KMS-11 (cell line): ENCODE measurements at regions not wholly inside any gene's neighbourhood (a gene's known extent, or its start where the extent isn't known, plus 50 kb on each side); places are given as distances from the start of the nearest gene placed in this dataset.

Experiments
- H2AFZ ChIP-seq: fragments of 200-600 bp; sonication (generic); 2 replicates; pipeline ENCODE4 v1.6.1; 2016; ENCODE audit warnings: antibody characterized with exemption, mixed run types, low read depth
- H3K27ac ChIP-seq: fragments of 200-600 bp; sonication (generic); 2 replicates; pipeline ENCODE4 v1.6.1; 2016; ENCODE audit warnings: mild to moderate bottlenecking, mixed run types
- H3K27me3 ChIP-seq: fragments of 200-600 bp; sonication (generic); 2 replicates; pipeline ENCODE4 v1.6.1; 2017; ENCODE audit warnings: mild to moderate bottlenecking, low read depth, mixed run types, moderate library complexity; ENCODE audit not compliant: insufficient read depth
- H3K36me3 ChIP-seq: fragments of 200-600 bp; sonication (generic); 2 replicates; pipeline ENCODE4 v1.6.1; 2017; ENCODE audit warnings: mild to moderate bottlenecking, mixed run types; ENCODE audit not compliant: insufficient read depth
- H3K4me1 ChIP-seq: fragments of 200-600 bp; sonication (generic); 2 replicates; pipeline ENCODE4 v1.6.1; 2016; ENCODE audit warnings: mild to moderate bottlenecking, low read depth, mixed run types; ENCODE audit not compliant: poor library complexity, severe bottlenecking
- H3K4me2 ChIP-seq: fragments of 200-600 bp; sonication (generic); 2 replicates; pipeline ENCODE4 v1.7.0; 2016; ENCODE audit warnings: mild to moderate bottlenecking, mixed run types
- H3K4me3 ChIP-seq: fragments of 200-600 bp; sonication (generic); IDR thresholded peaks from 2 replicates; pipeline ENCODE4 v1.6.1; 2017; ENCODE audit warnings: low read depth, low read length, mixed read lengths; ENCODE audit not compliant: insufficient read depth
- H3K79me2 ChIP-seq: fragments of 200-600 bp; sonication (generic); 2 replicates; pipeline ENCODE4 v1.6.1; 2016; ENCODE audit warnings: low read depth, mixed run types; ENCODE audit not compliant: insufficient read depth
- H3K9ac ChIP-seq: fragments of 200-600 bp; sonication (generic); 2 replicates; pipeline ENCODE4 v1.6.1; 2016; ENCODE audit warnings: mild to moderate bottlenecking, mixed run types
- H4K20me1 ChIP-seq: fragments of 200-600 bp; sonication (generic); 2 replicates; pipeline ENCODE4 v1.6.1; 2016; ENCODE audit warnings: mild to moderate bottlenecking, mixed run types; ENCODE audit not compliant: insufficient read depth
- CTCF ChIP-seq: fragments of 200-600 bp; sonication (generic); conservative IDR thresholded peaks from 2 replicates; pipeline ENCODE4 v1.6.1; 2017; ENCODE audit warnings: low read depth, mild to moderate bottlenecking, antibody characterized with exemption, low read length, moderate library complexity, mixed read lengths

- Histone ChIP-seq H3K4me2 (no peak overlapping the region), H3K27ac (no peak overlapping the region), H2AFZ (no peak overlapping the region), H4K20me1 (no peaks in the 10 kb centered on the region), H3K4me3 (no peak overlapping the region), H3K4me1 (no peaks in the 10 kb centered on the region), H3K36me3 (no peaks in the 10 kb centered on the region), H3K79me2 (no peaks in the 10 kb centered on the region), H3K9ac (no peak overlapping the region), H3K27me3 (no peaks in the 10 kb centered on the region)
- no peak for TF ChIP-seq CTCF
Measured at GRCh38 chr20:18956890-18957289, 143.3 kb downstream of the SCP2D1 start.

- no peaks in the 10 kb centered on the region for H3K4me1 ChIP-seq
- no peak overlapping the region for H3K4me2 ChIP-seq
Measured at GRCh38 chr20:18957328-18957727, 143.7 kb downstream of the SCP2D1 start.

GRCh38 chr20:18971121-18971520, 157.5 kb downstream of the SCP2D1 start:
- Histone ChIP-seq H3K4me1 (no peaks in the 10 kb centered on the region), H3K79me2 (no peaks in the 10 kb centered on the region), H3K4me2 (no peak overlapping the region), H4K20me1 (no peaks in the 10 kb centered on the region), H2AFZ (no peak overlapping the region), H3K27ac (no peak overlapping the region), H3K36me3 (no peaks in the 10 kb centered on the region), H3K4me3 (no peak overlapping the region), H3K9ac (no peak overlapping the region), H3K27me3 (no peaks in the 10 kb centered on the region)
- TF ChIP-seq CTCF: no peak

More at GRCh38 chr20:18957328-18957727, 143.7 kb downstream of the SCP2D1 start:
- no peaks in the 10 kb centered on the region for H3K36me3 ChIP-seq
- H3K9ac ChIP-seq: no peak overlapping the region
- no peaks in the 10 kb centered on the region for H3K27me3 ChIP-seq
- H2AFZ ChIP-seq: no peak overlapping the region
- H4K20me1 ChIP-seq: no peaks in the 10 kb centered on the region
- H3K79me2 ChIP-seq: no peaks in the 10 kb centered on the region
- no peak for TF ChIP-seq CTCF
- no peak overlapping the region for H3K4me3 ChIP-seq
- H3K27ac ChIP-seq: no peak overlapping the region

- H3K4me1 ChIP-seq: no peaks in the 10 kb centered on the region
- no peak overlapping the region for H3K27ac ChIP-seq
- H3K4me3 ChIP-seq: no peak overlapping the region
- H3K79me2 ChIP-seq: no peaks in the 10 kb centered on the region
- H3K27me3 ChIP-seq: no peaks in the 10 kb centered on the region
- H3K9ac ChIP-seq: no peak overlapping the region
- no peak overlapping the region for H3K4me2 ChIP-seq
- H2AFZ ChIP-seq: no peak overlapping the region
- TF ChIP-seq CTCF: no peak
- H4K20me1 ChIP-seq: no peaks in the 10 kb centered on the region
- H3K36me3 ChIP-seq: no peaks in the 10 kb centered on the region
Measured at GRCh38 chr20:18971574-18971973, 158.0 kb downstream of the SCP2D1 start.
